Mesothelial cell of epicardium (in vitro differentiated cells): ENCODE measurements at regions not wholly inside any gene's neighbourhood (a gene's known extent, or its start where the extent isn't known, plus 50 kb on each side); places are given as distances from the start of the nearest gene placed in this dataset.

ENCODE experiments used
- DNase-seq, 2 experiments: peaks; one replicate each; pipeline ENCODE4 v3.0.0; 2021; ENCODE audit warnings: low spot score in 2 of 2; ENCODE audit not compliant: unreplicated experiment in 2 of 2
- H3K27ac Mint-ChIP-seq: 2 replicates; pipeline ENCODE4 v1.8.0; 2021; ENCODE audit warnings: mixed read lengths
- H3K27me3 Mint-ChIP-seq: 2 replicates; pipeline ENCODE4 v1.8.0; 2021; ENCODE audit warnings: low read depth, mixed read lengths
- H3K36me3 Mint-ChIP-seq: 2 replicates; pipeline ENCODE4 v1.8.0; 2021; ENCODE audit warnings: mixed read lengths
- H3K4me1 Mint-ChIP-seq: 2 replicates; pipeline ENCODE4 v1.8.0; 2021; ENCODE audit warnings: mixed read lengths
- H3K4me3 Mint-ChIP-seq: 2 replicates; pipeline ENCODE4 v1.8.0; 2021; ENCODE audit warnings: mild to moderate bottlenecking, moderate library complexity, mixed read lengths
- H3K9me3 Mint-ChIP-seq: 2 replicates; pipeline ENCODE4 v1.8.0; 2021; ENCODE audit warnings: mixed read lengths
- CTCF ChIP-seq: fragments of 200-600 bp; sonication (generic); IDR thresholded peaks from one replicate; pipeline ENCODE4 v1.5.0; 2021; ENCODE audit warnings: antibody characterized with exemption; ENCODE audit not compliant: unreplicated experiment

GRCh38 chr5:68129364-68129763 is 86.2 kb upstream of the PIK3R1 start:
- H3K36me3 Mint-ChIP-seq: no peaks in the 10 kb centered on the region
- no peak overlapping the region for H3K4me3 Mint-ChIP-seq
- H3K4me1 Mint-ChIP-seq: peaks cover 6% of the 10 kb centered on the region
- H3K9me3 Mint-ChIP-seq: peaks cover 2% of the 10 kb centered on the region
- no peak overlapping the region for H3K27ac Mint-ChIP-seq
- H3K27me3 Mint-ChIP-seq: peaks cover 3% of the 10 kb centered on the region
- no peak for DNase-seq
- TF ChIP-seq CTCF: no peak

- no peak for DNase-seq
- Mint-ChIP-seq H3K9me3 (peaks cover 7% of the 10 kb centered on the region), H3K36me3 (no peaks in the 10 kb centered on the region), H3K27me3 (peaks cover 4% of the 10 kb centered on the region), H3K4me1 (peaks cover 6% of the 10 kb centered on the region), H3K27ac (no peak overlapping the region), H3K4me3 (no peak overlapping the region)
- TF ChIP-seq CTCF: no peak
Measured at GRCh38 chr5:68126886-68127285, 88.7 kb upstream of the PIK3R1 start.

- Mint-ChIP-seq H3K9me3 (peaks cover 7% of the 10 kb centered on the region), H3K27ac (no peak overlapping the region), H3K4me3 (no peak overlapping the region), H3K27me3 (peaks cover 4% of the 10 kb centered on the region), H3K4me1 (peaks cover 4% of the 10 kb centered on the region), H3K36me3 (no peaks in the 10 kb centered on the region)
- no peak for TF ChIP-seq CTCF
- no peak for DNase-seq
Measured at GRCh38 chr5:68122439-68123328, 92.9 kb upstream of the PIK3R1 start.

GRCh38 chr5:68116868-68117411 is 98.6 kb upstream of the PIK3R1 start:
- Mint-ChIP-seq H3K4me3 (no peak overlapping the region), H3K9me3 (peaks cover 3% of the 10 kb centered on the region), H3K27ac (no peak overlapping the region), H3K27me3 (no peaks in the 10 kb centered on the region), H3K36me3 (no peaks in the 10 kb centered on the region), H3K4me1 (peaks cover 2% of the 10 kb centered on the region)
- no peak for TF ChIP-seq CTCF
- no peak for DNase-seq

GRCh38 chr5:68116408-68116807 is 99.1 kb upstream of the PIK3R1 start:
- Mint-ChIP-seq H3K27ac (no peak overlapping the region), H3K36me3 (no peaks in the 10 kb centered on the region), H3K9me3 (peaks cover 3% of the 10 kb centered on the region), H3K4me1 (peaks cover 2% of the 10 kb centered on the region), H3K27me3 (no peaks in the 10 kb centered on the region), H3K4me3 (no peak overlapping the region)
- DNase-seq: no peak
- no peak for TF ChIP-seq CTCF
